ENCODE measurements at regions not wholly inside any gene's neighbourhood (a gene's known extent, or its start where the extent isn't known, plus 50 kb on each side); places are given as distances from the start of the nearest gene placed in this dataset.

- no peak overlapping the region for H3K27ac Mint-ChIP-seq
- POLR2A ChIA-PET = no interaction called here
- no peak overlapping the region for H3K27ac ChIP-seq (ENCODE audit: low read depth in 1 of 2, low read length in 2 of 2)
- no peaks in the 10 kb centered on the region for H3K4me1 Mint-ChIP-seq (ENCODE audit: low read depth)
- ATAC-seq (ENCODE audit: poor library complexity) = no peak
- DNase-seq = no peak
- H3K36me3 Mint-ChIP-seq (ENCODE audit: low read depth) = no peaks in the 10 kb centered on the region
- no peaks in the 10 kb centered on the region for H3K27me3 ChIP-seq (ENCODE audit: control insufficient read depth in 1 of 2, insufficient read depth in 2 of 2, low read length in 2 of 2)
- H3K9me3 ChIP-seq (ENCODE audit: control insufficient read depth in 1 of 2, insufficient read depth in 1 of 2, low read length in 2 of 2) = peaks cover 0 to 7% of the 10 kb centered on the region in 2 experiments
- H3K4me3 Mint-ChIP-seq = no peak overlapping the region
- H3K27me3 Mint-ChIP-seq = no peaks in the 10 kb centered on the region
- no peaks in the 10 kb centered on the region for H3K9me3 Mint-ChIP-seq
- H3K4me3 ChIP-seq (ENCODE audit: low read length) = no peak overlapping the region
- no peak for TF ChIP-seq CTCF (IDR thresholded peaks at IDR 0.05)
- intact Hi-C loops (cut with DNase I, micrococcal nuclease) = no loop called here
- CTCF ChIA-PET = no interaction called here
- no peaks in the 10 kb centered on the region for H3K36me3 ChIP-seq (ENCODE audit: insufficient read depth, low read length)
- no peaks in the 10 kb centered on the region for H3K4me1 ChIP-seq (ENCODE audit: insufficient read depth, low read length)
These were observed 209.3 kb upstream of the NREP start for GRCh38 chr5:111966290-111966689.

DNA sequence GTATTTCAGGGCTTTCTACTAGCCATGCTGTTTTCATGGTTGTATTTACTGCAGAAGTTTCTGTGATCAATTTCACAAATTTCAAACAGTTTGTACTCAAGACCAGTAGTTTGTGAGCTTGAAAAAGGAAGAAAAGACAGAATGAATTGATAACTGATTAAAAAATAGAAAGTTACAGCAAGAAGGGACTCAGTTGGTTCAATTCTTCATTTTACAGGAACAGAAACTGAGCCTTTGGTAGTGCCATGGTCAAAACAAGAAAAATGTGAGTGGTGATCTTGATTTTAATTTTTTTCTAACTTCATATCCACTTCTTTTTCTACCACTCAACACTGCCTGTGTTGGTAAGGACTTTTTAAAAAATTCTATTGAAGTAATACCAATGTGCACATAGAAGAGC is 206.6 kb upstream of the NREP start:
- Mint-ChIP-seq H3K4me3 (no peak overlapping the region), H3K27me3 (no peaks in the 10 kb centered on the region), H3K9me3 (no peaks in the 10 kb centered on the region), H3K4me1 (ENCODE audit: low read depth) (no peaks in the 10 kb centered on the region), H3K27ac (no peak overlapping the region), H3K36me3 (ENCODE audit: low read depth) (no peaks in the 10 kb centered on the region)
- DNase-seq = no peak
- no peak overlapping the region for H3K27ac ChIP-seq (ENCODE audit: low read depth in 1 of 2, low read length in 2 of 2)
- H3K4me3 ChIP-seq (ENCODE audit: low read length) = no peak overlapping the region
- H3K27me3 ChIP-seq (ENCODE audit: control insufficient read depth in 1 of 2, insufficient read depth in 2 of 2, low read length in 2 of 2) = no peaks in the 10 kb centered on the region
- ChIA-PET POLR2A (no interaction called here), CTCF (no interaction called here)
- H3K36me3 ChIP-seq (ENCODE audit: insufficient read depth, low read length) = no peaks in the 10 kb centered on the region
- intact Hi-C loops (cut with DNase I, micrococcal nuclease) = no loop called here
- H3K9me3 ChIP-seq (ENCODE audit: control insufficient read depth in 1 of 2, insufficient read depth in 1 of 2, low read length in 2 of 2) = peaks cover 0 to 7% of the 10 kb centered on the region in 2 experiments
- no peaks in the 10 kb centered on the region for H3K4me1 ChIP-seq (ENCODE audit: insufficient read depth, low read length)
- no peak for TF ChIP-seq CTCF (IDR thresholded peaks at IDR 0.05)
- ATAC-seq (ENCODE audit: poor library complexity) = no peak

- Histone ChIP-seq H3K9me3 (ENCODE audit: control insufficient read depth in 1 of 2, insufficient read depth in 1 of 2, low read length in 2 of 2) (peaks cover 0 to 7% of the 10 kb centered on the region in 2 experiments), H3K36me3 (ENCODE audit: insufficient read depth, low read length) (no peaks in the 10 kb centered on the region), H3K4me3 (ENCODE audit: low read length) (no peak overlapping the region), H3K4me1 (ENCODE audit: insufficient read depth, low read length) (no peaks in the 10 kb centered on the region), H3K27ac (ENCODE audit: low read depth in 1 of 2, low read length in 2 of 2) (no peak overlapping the region), H3K27me3 (ENCODE audit: control insufficient read depth in 1 of 2, insufficient read depth in 2 of 2, low read length in 2 of 2) (no peaks in the 10 kb centered on the region)
- no peak for TF ChIP-seq CTCF (IDR thresholded peaks at IDR 0.05)
- ChIA-PET CTCF (no interaction called here), POLR2A (no interaction called here)
- Mint-ChIP-seq H3K27me3 (no peaks in the 10 kb centered on the region), H3K27ac (no peak overlapping the region), H3K4me1 (ENCODE audit: low read depth) (no peaks in the 10 kb centered on the region), H3K4me3 (no peak overlapping the region), H3K9me3 (no peaks in the 10 kb centered on the region), H3K36me3 (ENCODE audit: low read depth) (no peaks in the 10 kb centered on the region)
- DNase-seq (no peak), ATAC-seq (ENCODE audit: poor library complexity) (no peak)
- intact Hi-C loops (cut with DNase I, micrococcal nuclease) = no loop called here
These were observed 205.9 kb upstream of the NREP start for GRCh38 chr5:111962906-111963305.

Measured in CD4-positive, alpha-beta T cell (primary cell).